ENCODE measurements at regions not wholly inside any gene's neighbourhood (a gene's known extent, or its start where the extent isn't known, plus 50 kb on each side); places are given as distances from the start of the nearest gene placed in this dataset.
A peak's percentile ranks its signal among the peaks of the same experiment; 100 is the strongest.

- intact Hi-C loops (cut with DNase I), result no loop called here
- no peak for DNase-seq
Observed at GRCh38 chr16:48877946-48878345, 268.0 kb upstream of the N4BP1 start.

GRCh38 chr16:48870141-48870540 is 260.2 kb upstream of the N4BP1 start:
- intact Hi-C loops (cut with DNase I), result no loop called here
- no peak for DNase-seq

- DNase-seq, result no peak
- intact Hi-C loops (cut with DNase I), result no loop called here
Observed at GRCh38 chr16:48865520-48865919, 255.5 kb upstream of the N4BP1 start.

- intact Hi-C loops (cut with DNase I), result no loop called here
Observed at GRCh38 chr16:48864055-48864454, 254.1 kb upstream of the N4BP1 start.

GRCh38 chr16:48862087-48862532 is 252.1 kb upstream of the N4BP1 start:
- no peak for DNase-seq
- intact Hi-C loops (cut with DNase I), result no loop called here

More at GRCh38 chr16:48864055-48864454, 254.1 kb upstream of the N4BP1 start:
- no peak for DNase-seq

GRCh38 chr16:48860341-48860740 is 250.4 kb upstream of the N4BP1 start:
- DNase-seq, result no peak
- intact Hi-C loops (cut with DNase I), result no loop called here

GRCh38 chr16:48852951-48853350 is 243.0 kb upstream of the N4BP1 start:
- intact Hi-C loops (cut with DNase I), result no loop called here

GRCh38 chr16:48852458-48852857 is 242.5 kb upstream of the N4BP1 start:
- intact Hi-C loops (cut with DNase I), result no loop called here
- DNase-seq, result no peak

More at GRCh38 chr16:48852951-48853350, 243.0 kb upstream of the N4BP1 start:
- DNase-seq, result no peak

- no peak for DNase-seq
- intact Hi-C loops (cut with DNase I), result no loop called here
Observed at GRCh38 chr16:48850097-48850770, 240.3 kb upstream of the N4BP1 start.

GRCh38 chr16:48846277-48846676 is 236.3 kb upstream of the N4BP1 start:
- intact Hi-C loops (cut with DNase I), result no loop called here

GRCh38 chr16:48845261-48845660 is 235.3 kb upstream of the N4BP1 start:
- intact Hi-C loops (cut with DNase I), result no loop called here
- no peak for DNase-seq

More at GRCh38 chr16:48846277-48846676, 236.3 kb upstream of the N4BP1 start:
- no peak for DNase-seq

- DNase-seq, result no peak
- intact Hi-C loops (cut with DNase I), result no loop called here
Observed at GRCh38 chr16:48838349-48838748, 228.4 kb upstream of the N4BP1 start.

GRCh38 chr16:48836636-48837035 is 226.7 kb upstream of the N4BP1 start:
- no peak for DNase-seq
- intact Hi-C loops (cut with DNase I), result no loop called here

- no peak for DNase-seq
- intact Hi-C loops (cut with DNase I), result no loop called here
Observed at GRCh38 chr16:48836067-48836466, 226.1 kb upstream of the N4BP1 start.

GRCh38 chr16:48834576-48834975 is 224.6 kb upstream of the N4BP1 start:
- intact Hi-C loops (cut with DNase I), result no loop called here
- peak in 1 of 42 donors; percentile 4 for DNase-seq

- DNase-seq, result no peak
- intact Hi-C loops (cut with DNase I), result no loop called here
Observed at GRCh38 chr16:48833461-48833860, 223.5 kb upstream of the N4BP1 start.

GRCh38 chr16:48831076-48831722 is 221.2 kb upstream of the N4BP1 start:
- no peak for DNase-seq
- intact Hi-C loops (cut with DNase I), result no loop called here

- intact Hi-C loops (cut with DNase I), result no loop called here
- no peak for DNase-seq
Observed at GRCh38 chr16:48829336-48830310, 219.6 kb upstream of the N4BP1 start.

- DNase-seq, result no peak
- intact Hi-C loops (cut with DNase I), result no loop called here
Observed at GRCh38 chr16:48824271-48824670, 214.3 kb upstream of the N4BP1 start.

- intact Hi-C loops (cut with DNase I), result no loop called here
- DNase-seq, result no peak
Observed at GRCh38 chr16:48822431-48822830, 212.5 kb upstream of the N4BP1 start.

All from head of caudate nucleus (tissue), 42 donors.